Activated T-cell treated with anti-CD3 and anti-CD28 coated beads, Interleukin-2, amount 50 U/mL, for 48 hours (primary cell): ENCODE measurements at regions not wholly inside any gene's neighbourhood (a gene's known extent, or its start where the extent isn't known, plus 50 kb on each side); places are given as distances from the start of the nearest gene placed in this dataset.

ENCODE experiments used
- DNase-seq, 2 experiments: peaks; one replicate each; pipeline ENCODE4 v3.0.0-alpha.2; 2020

DNA sequence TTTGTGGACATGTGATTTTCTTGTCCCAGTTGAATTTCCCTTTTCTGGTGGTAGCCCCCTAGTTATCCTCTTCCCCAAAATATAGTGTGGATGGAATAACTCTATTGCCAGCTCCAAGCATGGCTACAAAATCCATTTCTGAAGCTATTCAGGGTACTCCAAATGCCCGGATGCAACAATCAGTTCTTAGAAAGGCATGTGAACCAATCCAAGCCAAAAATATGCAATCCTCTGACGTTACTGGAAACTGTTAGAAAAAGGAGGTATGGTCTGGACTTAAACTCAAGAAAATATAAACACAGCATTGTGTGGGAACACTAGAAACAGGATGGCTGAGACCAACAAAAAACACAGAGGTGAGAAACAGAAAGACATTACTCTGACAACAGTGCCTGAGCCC, 347.0 kb downstream of the GPAM start:
- DNase-seq = no peak

DNA sequence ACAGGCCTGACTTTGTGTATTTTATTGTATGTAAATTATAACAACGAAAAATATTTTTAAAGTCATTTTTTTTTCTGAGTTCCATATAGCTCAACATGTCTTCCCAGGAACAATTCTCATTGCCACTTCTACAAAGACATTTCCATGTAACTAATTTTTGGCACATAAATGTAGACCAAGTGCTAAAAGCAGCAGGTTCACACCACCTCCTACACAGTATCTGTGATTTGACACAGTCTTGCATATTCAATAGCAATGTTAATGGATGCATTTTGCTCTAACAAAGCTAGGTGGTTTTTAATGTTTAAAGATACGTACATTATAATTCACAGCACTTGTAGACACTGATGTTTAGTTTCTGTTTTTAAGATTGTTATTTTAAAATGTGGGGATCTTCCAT, 346.5 kb downstream of the GPAM start:
- DNase-seq = no peak

DNA sequence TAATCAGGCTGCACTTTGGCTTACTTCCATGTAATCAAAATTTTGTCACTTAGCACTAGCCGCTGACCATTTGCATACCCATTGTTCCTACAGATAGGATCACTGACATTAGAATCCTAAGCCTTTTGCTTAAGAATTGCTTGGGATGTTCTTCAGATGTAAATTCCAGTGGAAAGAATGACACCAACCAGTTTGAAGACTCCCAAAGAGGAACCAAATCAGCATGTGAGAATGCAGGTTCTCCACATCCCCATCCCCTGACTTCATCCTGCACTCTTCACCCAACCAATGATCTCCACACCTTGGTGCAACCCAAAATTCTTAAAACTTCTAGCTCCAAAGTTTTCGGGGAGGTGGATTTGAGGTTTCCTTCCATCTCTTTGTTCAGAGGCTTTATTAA, 345.6 kb downstream of the GPAM start:
- no peak for DNase-seq

DNA sequence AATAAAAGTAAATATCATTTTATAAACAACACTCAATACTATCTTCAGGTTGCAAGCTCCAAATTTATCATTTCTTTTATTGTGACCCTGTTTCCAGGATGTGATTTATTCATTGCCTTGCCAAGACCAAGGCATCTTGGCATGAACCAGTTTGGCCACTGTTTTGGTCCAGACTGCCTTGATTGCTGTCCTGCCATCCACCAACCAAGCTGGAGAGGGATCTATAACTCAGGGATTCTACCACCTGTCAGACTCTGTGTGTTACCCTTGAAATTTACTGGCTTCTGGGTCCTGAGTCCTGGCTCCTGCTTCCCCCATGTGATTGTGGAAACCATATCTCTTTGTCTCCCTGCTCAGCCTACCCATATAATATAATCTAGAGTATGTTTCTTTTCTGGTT, 343.0 kb downstream of the GPAM start:
- no peak for DNase-seq

DNA sequence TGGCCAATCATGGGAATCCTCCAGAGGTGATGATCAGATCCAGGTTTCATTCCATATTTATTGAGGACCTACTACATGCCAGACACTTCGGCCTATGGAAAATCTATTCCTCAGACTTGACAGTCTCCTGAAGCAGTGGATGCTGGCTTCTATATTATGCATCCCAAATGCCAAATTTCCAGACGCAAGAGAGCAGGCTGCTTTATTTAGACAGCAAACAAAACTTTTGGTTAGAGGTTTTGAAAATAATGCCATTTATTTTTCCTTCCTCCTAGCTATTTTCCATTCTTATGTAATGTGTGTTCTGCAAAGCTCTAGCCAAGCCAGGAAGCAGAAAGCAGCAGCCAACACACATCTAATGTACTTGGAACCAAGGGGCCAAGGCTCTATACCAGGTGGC, 330.8 kb downstream of the GPAM start:
- DNase-seq = no peak

DNA sequence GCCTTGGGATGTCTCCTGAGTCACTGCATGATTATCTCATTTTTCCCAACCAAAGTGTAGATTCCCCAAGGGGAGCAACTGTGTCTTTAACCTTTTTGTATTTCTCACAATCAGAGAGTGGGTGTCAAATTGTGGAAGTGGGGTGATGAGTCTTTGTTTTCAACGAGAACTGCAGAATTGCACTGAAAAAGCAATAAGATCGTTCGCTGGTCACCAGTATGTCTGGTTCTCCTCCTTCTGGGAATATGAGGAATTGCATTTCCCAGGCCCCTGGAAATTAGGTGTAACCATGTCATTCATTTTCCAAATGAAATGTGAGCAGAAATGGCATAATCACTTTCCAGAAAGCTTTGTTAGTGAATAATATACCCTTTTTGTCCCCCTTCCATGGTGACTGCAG, 326.9 kb downstream of the GPAM start:
- no peak for DNase-seq

DNA sequence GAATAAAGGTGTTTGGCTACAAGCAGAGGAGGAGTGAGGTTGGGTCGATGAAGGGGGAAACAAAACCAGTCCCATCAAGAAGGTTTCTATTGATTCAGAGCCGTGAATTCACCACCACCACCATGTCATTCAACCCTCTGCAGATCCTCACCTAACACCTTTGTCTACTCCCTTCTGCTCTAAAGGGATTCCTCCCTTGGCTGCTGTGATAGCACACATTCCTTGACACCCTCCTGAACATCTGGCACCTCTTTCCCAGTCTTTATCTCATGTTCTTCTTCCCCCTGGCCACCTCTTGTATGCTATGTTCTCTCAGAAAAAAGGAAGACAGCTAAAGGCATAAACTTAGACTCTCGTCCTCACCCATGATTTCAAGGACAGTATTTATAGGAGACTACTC, 318.0 kb downstream of the GPAM start:
- DNase-seq = no peak

DNA sequence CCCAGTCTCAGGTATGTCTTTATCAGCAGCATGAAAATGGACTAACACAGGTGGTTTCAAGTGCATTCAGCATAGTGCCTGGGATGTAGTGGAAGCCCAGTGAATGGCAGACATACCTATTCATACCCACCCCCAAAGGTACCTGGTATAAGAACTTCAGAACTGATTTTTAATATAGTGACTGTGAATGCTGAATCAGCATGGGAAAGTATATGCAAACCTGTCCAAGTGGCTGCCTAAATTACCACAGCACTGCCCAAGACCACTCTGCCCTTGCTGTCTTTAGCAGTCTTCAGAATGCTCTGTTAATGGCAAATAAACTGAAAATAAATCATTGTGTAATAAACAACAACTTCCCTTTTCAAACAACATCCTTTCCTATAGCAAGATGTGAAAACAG, 312.1 kb downstream of the GPAM start:
- no peak for DNase-seq

DNA sequence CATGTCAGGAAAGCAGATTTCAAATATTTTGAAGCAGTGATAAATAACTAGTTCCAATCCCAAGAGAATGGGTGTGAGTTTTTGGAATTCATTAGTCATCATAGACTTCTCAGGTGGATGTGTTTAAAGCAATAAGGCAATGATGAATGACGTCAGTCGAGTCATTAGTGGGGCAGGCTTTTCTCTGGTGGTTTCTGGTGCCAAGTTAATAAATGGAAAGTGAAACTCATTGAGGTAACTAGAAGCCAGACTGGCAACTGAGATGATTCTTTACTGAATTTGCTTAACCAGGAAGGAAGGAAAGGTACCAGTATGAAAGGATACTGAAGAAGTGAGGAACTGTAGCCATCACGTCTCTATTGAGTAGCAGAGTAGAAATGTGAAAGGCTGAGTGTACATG, 311.0 kb downstream of the GPAM start:
- DNase-seq = no peak

DNA sequence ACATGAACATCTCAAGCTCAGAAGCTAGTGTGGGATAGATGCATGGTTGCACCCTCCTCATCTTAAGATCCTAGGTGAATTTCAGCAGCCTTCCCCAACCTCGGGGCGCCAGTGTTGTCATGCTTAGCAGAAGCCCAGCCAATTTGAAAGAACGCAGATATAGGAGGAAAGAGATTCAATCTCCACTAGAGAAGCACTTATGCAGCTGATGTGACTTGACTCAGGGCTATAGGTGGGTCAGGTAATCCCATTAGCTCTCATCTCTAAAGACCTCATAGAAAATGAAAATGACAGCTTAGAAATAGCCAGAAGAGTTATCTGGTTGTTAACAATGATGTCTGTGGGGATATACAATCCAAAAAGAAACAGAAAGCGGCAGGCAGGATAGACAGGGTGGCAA, 310.5 kb downstream of the GPAM start:
- DNase-seq = no peak

DNA sequence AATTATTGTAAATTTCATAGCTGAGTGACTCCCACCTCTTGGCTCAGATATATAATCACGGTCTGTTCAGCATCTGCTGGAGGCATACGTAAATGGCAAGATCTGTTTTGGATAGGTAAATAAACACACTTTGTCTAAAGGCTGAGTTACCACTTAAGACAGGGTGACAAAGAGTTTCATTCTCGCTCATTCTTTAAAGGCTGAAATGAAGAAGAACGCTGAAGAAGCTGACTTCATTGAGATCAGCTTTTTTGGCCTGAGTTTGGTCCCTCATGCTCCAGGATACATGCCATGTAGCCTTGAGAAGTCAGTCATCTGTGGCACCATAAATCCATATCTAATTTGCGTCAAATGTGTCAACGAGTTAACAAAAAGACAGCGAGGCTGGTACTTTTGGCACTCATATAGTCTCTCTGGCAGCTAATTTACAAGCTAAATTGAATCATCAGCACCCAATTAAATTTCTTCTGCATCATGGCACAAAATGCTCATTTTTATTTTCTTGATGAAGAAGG, 309.9 kb downstream of the GPAM start:
- DNase-seq = no peak

DNA sequence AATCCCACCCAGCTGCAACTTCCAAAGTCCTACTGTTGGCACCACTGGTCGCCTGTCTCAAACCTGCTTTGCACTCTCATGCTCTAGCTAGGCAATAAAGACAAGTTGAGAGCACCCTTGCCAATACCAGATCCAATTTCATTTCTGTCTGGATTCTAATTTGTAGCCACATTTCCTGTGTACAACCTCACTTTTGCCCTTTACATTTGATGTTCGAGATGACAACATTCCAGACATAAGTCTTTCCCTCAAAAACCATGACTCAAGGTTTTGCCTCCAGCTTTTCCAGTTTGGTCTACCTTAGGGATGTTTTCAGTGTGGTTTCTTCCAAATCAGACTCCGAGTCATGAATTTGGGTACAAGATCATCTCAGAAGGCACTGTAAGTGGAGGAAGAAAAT, 309.0 kb downstream of the GPAM start:
- no peak for DNase-seq

DNA sequence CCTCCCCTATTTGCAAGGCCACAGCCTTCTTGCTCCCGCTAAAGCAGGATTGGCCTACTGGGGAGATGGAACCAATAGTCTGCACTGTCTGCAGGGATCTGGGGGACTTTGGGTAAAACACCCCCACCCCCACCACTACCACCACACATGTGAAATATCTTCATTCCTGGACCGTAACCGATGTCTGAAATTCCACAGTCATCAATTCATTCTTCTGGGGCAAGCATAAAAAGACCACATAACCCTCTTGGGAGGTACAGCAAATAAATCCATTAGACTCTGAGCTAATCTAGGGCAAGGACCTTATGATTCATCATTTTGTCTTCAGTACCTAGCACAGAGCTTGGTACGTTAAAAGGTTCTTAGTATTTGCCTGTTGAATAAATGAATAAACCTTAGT, 307.8 kb downstream of the GPAM start:
- DNase-seq = no peak

DNA sequence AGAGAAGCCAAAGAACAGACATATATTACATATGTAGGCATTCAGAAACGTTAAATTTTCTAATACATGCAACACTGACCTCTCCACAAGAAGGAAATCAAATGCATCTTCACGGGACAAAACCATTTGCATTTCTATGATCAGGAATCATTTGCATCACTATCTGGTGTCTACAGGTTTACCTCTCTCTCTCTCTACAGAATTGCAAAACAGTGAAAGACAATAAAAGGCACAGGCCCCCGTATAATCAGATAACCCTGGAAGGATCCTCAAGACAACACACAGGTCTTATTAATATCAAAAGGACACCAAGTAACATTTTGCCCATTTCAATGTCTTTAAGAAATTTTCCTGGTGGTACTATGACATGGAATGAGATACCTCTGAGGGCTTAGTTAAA, 306.3 kb downstream of the GPAM start:
- DNase-seq = no peak

DNA sequence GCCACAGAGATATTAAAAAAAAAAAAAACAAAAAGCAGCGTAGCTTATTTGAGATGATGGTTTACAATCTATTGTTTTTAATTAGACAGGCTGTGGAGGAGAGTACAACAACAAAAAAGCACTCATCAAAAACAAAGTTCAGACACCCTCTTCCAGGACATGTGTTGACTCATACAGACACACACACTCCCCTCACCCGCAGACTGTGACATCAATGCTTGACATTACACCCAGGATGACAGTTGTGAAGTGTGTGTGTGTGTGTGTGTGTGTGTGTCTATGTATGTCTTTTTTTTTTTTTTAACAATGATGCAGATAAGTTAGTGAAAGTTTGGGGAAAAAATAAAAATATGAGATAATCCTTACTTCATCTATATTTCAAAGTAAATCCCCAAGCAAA, 303.6 kb downstream of the GPAM start:
- no peak for DNase-seq

DNA sequence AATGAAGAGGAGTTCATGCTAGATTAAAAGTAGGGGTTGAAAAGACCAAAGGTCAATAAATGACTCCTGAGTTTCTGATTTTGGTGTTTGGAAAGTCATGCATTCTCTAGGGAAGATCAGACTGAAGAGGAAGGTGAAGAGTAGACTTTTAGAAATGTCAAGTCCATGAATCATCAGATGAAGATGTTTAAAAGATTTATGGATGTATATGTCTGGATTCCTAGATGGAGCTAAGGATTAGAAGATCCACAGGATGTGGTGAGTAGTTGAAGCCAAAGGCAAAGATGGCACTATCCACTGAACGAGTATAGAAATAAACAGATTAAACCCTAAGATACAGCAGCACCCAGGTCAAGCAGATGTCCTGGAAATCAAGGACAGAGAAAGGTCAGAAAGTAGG, 298.5 kb downstream of the GPAM start:
- DNase-seq = no peak

DNA sequence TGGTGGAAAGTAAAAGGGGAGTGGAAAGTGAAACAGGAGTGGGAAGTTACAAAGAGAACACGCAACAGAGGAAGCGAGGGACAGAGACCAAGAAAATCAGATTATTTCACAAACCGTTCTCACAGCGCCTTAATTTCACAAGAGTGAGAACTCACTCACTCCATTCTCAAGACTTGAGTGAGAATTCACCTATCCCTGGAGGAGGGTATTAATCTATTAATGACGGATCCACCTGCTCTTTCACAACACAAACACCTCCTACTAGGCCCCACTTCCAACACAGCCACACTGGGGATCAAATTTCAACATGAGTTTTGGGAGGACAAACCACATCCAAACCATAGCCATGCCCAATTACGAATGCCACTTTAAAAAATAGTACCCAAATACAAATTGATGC, 297.6 kb downstream of the GPAM start:
- no peak for DNase-seq

DNA sequence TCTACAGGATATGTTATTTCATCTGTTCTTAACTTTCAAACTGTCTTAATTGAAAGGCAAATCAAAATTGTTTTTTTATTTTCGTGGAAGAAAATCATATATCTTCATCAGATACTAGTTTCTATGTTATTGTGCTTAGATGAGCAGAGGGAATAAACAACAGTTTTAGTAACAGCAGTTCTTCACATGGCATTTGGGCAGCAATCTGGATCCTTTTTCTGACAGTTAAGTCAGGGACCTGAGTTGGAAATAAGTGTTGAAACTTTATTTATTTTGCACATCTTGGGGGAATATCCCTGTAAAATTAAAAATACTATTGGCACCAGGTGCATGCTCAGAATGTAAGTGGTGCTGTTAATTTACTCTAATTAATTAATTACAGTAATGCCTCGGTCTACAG, 296.3 kb downstream of the GPAM start:
- no peak for DNase-seq

DNA sequence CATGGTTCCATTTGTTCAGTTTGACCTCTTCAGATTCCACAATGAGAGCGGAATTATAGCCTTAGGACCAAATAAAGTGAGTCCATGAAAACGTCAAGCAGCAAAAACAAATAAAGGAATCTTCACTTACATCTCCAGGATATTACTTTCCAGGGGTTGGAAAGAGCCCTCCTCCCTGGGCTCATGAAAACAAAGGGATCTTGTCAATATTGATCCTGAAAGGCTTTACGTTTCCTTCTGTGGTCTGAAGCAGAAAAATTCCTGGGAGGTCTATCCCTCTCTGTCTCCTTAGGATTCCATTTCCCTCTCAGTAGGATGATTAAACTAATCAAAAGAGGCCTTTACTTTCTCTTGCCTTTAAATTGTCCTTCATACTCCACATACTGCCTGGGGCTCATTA, 293.5 kb downstream of the GPAM start:
- DNase-seq = no peak

DNA sequence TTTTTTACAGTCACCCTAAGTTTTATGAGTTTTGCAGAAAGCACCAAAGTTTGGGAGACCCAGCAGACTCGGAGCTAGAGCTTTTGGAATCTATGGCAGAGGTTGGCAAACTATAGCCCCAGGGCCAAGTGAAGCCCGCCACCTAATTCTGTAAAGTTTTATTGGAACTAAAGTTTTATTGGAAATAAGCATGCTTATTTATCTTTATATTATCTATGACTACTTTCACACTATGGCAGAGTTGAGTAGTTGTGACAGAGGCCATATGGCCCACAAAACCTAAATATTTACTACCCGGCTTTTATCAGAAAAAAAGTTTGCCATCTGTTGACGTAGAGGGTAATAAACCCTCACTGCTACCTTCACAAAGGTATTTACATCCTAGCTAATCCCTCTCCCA, 267.6 kb downstream of the GPAM start:
- DNase-seq = no peak

DNA sequence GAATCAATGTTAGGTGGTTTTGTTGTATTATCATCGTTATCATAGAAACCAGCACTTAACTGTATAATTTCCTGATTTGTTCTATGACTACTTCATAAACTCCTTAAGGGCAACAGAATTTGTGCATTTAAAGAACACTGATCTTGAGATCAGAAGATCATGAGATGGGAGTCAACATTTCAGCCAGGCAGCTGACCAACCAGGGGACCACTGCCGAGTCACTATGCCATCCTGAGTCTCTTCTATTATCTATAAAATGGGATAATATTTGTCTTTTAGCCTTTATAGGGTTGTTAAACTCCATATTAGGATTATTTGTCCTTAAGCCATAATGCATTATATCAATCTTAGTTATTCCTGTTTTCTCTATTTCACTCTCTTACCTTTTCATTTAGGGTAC, 261.7 kb downstream of the GPAM start:
- no peak for DNase-seq

DNA sequence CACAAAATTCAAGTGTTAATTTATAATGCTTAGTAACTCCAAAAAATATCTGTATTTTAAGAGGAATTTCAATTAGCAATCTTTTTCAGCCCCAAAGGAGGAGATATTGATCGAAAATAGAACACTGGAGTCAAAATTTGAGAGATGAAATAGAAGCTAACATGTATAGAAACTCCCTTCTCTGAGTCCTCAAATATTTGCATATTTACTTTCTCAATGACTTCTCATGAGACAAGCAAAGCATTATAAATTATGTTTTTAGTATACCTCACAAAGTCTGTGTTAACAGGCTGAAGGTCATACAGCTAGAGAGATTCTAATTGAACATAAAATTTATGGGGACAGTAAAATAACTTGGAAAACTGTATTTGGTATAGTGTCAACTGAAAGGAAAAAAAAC, 260.5 kb downstream of the GPAM start:
- no peak for DNase-seq

DNA sequence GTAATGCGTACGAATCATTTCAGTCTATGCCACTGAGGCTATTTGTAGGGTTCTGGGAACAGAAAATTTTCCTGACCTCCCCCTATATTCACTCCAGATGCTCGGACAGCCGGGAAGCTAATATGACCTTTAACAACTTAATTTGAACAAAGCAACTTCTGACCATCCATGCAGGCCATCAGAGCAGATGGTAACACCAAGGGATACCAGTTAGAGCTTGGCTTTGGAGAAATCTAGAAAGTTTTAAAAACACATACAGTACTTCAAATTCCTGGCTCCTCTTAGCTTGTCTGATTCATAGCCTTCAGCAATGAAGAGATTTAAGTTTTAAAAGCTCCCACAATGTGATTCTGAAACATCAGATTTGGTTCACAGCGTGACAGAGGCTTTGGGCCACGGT, 257.3 kb downstream of the GPAM start:
- no peak for DNase-seq

DNA sequence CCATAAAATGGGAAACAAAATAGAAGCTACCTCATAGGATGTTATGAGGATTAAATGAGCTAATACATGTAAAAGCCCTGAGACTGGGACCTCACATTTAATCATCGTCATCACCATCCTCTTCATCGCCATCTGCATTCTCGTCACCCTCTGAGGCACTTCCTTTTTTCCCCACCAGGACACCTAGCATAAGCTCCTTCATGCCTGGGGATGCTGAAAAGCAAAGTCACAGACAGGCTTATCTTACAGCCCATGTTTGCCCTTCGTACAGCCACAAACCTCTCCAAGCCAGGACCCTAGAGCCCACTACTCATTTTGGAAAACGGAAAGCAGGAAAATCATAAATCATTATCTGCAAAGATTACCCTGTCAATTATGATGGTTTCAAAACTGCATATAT, 249.6 kb downstream of the GPAM start:
- DNase-seq = no peak

DNA sequence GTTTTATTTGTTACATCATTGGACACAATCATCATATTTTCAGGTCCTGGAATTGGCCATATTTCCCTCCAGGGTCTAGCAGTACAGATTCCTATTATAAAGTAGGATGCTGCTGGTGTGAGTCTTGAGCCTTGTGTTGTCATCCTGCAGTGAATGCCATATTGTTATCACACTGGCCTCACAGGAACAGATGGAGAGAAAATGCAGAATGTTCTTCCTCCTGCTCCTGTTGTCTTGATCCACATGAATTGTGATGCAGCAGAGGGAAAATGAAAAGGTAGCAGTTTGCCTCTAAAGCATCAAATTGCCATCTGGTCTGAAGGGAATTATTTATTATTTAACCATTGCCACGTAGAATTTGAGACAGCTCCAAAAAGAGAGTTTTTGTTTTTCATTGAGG, 248.6 kb downstream of the GPAM start:
- no peak for DNase-seq

DNA sequence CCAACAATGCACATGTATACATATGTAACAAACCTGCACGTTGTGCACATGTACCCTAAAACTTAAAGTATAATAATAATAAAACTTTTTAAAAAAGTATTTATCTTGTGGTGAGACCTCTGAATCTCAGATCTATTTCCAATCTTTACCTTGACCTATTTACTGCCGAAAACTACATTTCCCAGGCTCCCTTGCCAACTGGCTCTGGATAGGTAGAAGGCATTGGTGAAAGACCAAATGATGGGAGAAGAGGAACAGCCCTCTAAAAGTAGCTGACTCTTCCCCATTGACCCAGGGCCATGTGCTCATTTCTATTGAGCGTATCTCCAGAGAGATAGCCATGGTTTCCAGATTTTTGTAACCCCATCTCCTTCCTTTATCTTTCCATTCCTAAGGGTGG, 247.4 kb downstream of the GPAM start:
- no peak for DNase-seq
